Peyer's patch (tissue), 4 donors: ENCODE measurements at regions not wholly inside any gene's neighbourhood (a gene's known extent, or its start where the extent isn't known, plus 50 kb on each side); places are given as distances from the start of the nearest gene placed in this dataset.

Experiments used
- POLR2A ChIP-seq, 2 donors: fragments of 450-650 bp; IDR thresholded peaks; one replicate each; pipeline ENCODE4 v1.5.1; 2017; ENCODE audit warnings: antibody characterized with exemption in 2 of 2, mild to moderate bottlenecking in 2 of 2, moderate library complexity in 2 of 2
- TF ChIP-seq, protein P1 (sequence below), 6 experiments: fragments of 450-650 bp in 4 of 6; fragments of 200-600 bp in 2 of 6; sonication (generic) in 1 of 6; IDR thresholded peaks; one replicate each; pipeline ENCODE4 v1.5.1; 2017 to 2019; ENCODE audit warnings: antibody characterized with exemption in 6 of 6, mild to moderate bottlenecking in 3 of 6, moderate library complexity in 1 of 6

DNA sequence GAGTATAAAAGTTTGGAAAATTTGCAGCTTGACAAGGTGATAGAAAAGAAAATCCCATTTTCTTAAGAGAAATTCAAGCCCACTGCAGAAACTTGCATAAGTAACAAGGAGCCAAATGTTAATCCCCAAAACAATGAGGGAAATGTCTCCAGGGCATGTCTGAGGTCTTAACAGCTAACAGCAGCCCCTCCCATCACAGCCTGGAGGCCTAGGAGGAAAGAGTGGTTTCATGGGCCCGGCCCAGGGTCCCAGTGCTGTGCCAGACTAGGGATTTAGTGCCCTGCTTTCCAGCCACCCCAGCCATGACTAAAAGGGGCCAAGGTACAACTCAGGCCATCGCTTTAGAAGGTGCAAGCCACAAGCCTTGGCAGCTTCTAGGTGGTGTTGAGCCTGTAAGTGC is 123.7 kb upstream of the TRPC6 start:
- TF ChIP-seq, protein P1, sequence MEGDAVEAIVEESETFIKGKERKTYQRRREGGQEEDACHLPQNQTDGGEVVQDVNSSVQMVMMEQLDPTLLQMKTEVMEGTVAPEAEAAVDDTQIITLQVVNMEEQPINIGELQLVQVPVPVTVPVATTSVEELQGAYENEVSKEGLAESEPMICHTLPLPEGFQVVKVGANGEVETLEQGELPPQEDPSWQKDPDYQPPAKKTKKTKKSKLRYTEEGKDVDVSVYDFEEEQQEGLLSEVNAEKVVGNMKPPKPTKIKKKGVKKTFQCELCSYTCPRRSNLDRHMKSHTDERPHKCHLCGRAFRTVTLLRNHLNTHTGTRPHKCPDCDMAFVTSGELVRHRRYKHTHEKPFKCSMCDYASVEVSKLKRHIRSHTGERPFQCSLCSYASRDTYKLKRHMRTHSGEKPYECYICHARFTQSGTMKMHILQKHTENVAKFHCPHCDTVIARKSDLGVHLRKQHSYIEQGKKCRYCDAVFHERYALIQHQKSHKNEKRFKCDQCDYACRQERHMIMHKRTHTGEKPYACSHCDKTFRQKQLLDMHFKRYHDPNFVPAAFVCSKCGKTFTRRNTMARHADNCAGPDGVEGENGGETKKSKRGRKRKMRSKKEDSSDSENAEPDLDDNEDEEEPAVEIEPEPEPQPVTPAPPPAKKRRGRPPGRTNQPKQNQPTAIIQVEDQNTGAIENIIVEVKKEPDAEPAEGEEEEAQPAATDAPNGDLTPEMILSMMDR (IDR thresholded peaks at IDR 0.05): no peak
- TF ChIP-seq POLR2A (IDR thresholded peaks at IDR 0.05): no peak
